DMS153 (cell line): ENCODE measurements at regions not wholly inside any gene's neighbourhood (a gene's known extent, or its start where the extent isn't known, plus 50 kb on each side); places are given as distances from the start of the nearest gene placed in this dataset.
A peak's percentile ranks its signal among the peaks of the same experiment; 100 is the strongest.

Experiments
- DNase-seq: peaks from one replicate; lab custom pipeline; 2025; lab: John Stamatoyannopoulos, UW

GRCh38 chr14:22039938-22040780 is 366.5 kb upstream of the OR4E1 start:
- DNase-seq, result no peak

GRCh38 chr14:22036541-22037239 is 363.1 kb upstream of the OR4E1 start:
- DNase-seq, result no peak

- DNase-seq, result no peak
Observed at GRCh38 chr14:22026527-22026926, 352.9 kb upstream of the OR4E1 start.

- no peak for DNase-seq
Observed at GRCh38 chr14:22025879-22026278, 352.3 kb upstream of the OR4E1 start.

- peak; percentile 23 for DNase-seq
Observed at GRCh38 chr14:22024137-22024536, 350.5 kb upstream of the OR4E1 start.

GRCh38 chr14:22018890-22019289 is 345.3 kb upstream of the OR4E1 start:
- DNase-seq, result no peak

GRCh38 chr14:22012452-22012851 is 338.8 kb upstream of the OR4E1 start:
- no peak for DNase-seq

- DNase-seq, result no peak
Observed at GRCh38 chr14:22011253-22011642, 337.6 kb upstream of the OR4E1 start.

- DNase-seq, result no peak
Observed at GRCh38 chr14:22010545-22011252, 337.1 kb upstream of the OR4E1 start.

GRCh38 chr14:22008766-22009165 is 335.1 kb upstream of the OR4E1 start:
- no peak for DNase-seq

GRCh38 chr14:22007784-22008412 is 334.3 kb upstream of the OR4E1 start:
- no peak for DNase-seq

GRCh38 chr14:22007363-22007762 is 333.7 kb upstream of the OR4E1 start:
- DNase-seq, result no peak

- DNase-seq, result no peak
Observed at GRCh38 chr14:22003461-22003860, 329.8 kb upstream of the OR4E1 start.

- DNase-seq, result no peak
Observed at GRCh38 chr14:22002860-22003284, 329.3 kb upstream of the OR4E1 start.

GRCh38 chr14:21999402-21999801 is 325.8 kb upstream of the OR4E1 start:
- DNase-seq, result no peak

GRCh38 chr14:21997300-21997699 is 323.7 kb upstream of the OR4E1 start:
- DNase-seq, result no peak

GRCh38 chr14:21995332-21995731 is 321.7 kb upstream of the OR4E1 start:
- DNase-seq, result no peak

GRCh38 chr14:21993837-21994236 is 320.2 kb upstream of the OR4E1 start:
- DNase-seq, result no peak

GRCh38 chr14:21993070-21993469 is 319.5 kb upstream of the OR4E1 start:
- no peak for DNase-seq

GRCh38 chr14:21991130-21991529 is 317.5 kb upstream of the OR4E1 start:
- no peak for DNase-seq

- no peak for DNase-seq
Observed at GRCh38 chr14:21990116-21990515, 316.5 kb upstream of the OR4E1 start.

GRCh38 chr14:21989090-21989489 is 315.5 kb upstream of the OR4E1 start:
- DNase-seq, result no peak
